BJ (cell line): ENCODE measurements at regions not wholly inside any gene's neighbourhood (a gene's known extent, or its start where the extent isn't known, plus 50 kb on each side); places are given as distances from the start of the nearest gene placed in this dataset.

Experiments used
- CTCF ChIA-PET: fragments of 350-600 bp; formaldehyde crosslinking; extraction: SDS; loops from one replicate; lab custom pipeline; 2021; ENCODE audit warnings: antibody characterized with exemption, inconsistent platforms; lab: Yijun Ruan, JAX
- POLR2A ChIA-PET: fragments of 300-600 bp; sonication (Branson Sonifier 250); formaldehyde crosslinking; extraction: SDS; loops from one replicate; lab custom pipeline; 2021; ENCODE audit warnings: antibody characterized with exemption; lab: Charles Lee
- DNase-seq: peaks from one replicate; pipeline ENCODE4 v3.0.0-alpha.2; 2011; ENCODE audit warnings: low read depth
- H3K27me3 ChIP-seq: 2 replicates; pipeline ENCODE4 v1.6.0; 2011; ENCODE audit warnings: low read length; ENCODE audit not compliant: control insufficient read depth, insufficient read depth
- H3K36me3 ChIP-seq: 2 replicates; pipeline ENCODE4 v1.5.1; 2011; ENCODE audit warnings: low read length; ENCODE audit not compliant: control insufficient read depth, insufficient read depth
- H3K4me3 ChIP-seq: 2 replicates; pipeline ENCODE4 v1.5.1; 2011; ENCODE audit warnings: low read depth, mild to moderate bottlenecking, control low read depth, low read length
- CTCF ChIP-seq: IDR thresholded peaks from 2 replicates; pipeline ENCODE4 v1.5.1; 2011; ENCODE audit warnings: low read depth, mild to moderate bottlenecking, control low read depth, inconsistent platforms, low read length, moderate library complexity; ENCODE audit not compliant: insufficient read depth

GRCh38 chr4:143089847-143090246, 94.9 kb upstream of the USP38 start:
- Histone ChIP-seq H3K27me3 (no peaks in the 10 kb centered on the region), H3K36me3 (no peaks in the 10 kb centered on the region), H3K4me3 (no peak overlapping the region)
- ChIA-PET POLR2A (no interaction called here), CTCF (no interaction called here)
- TF ChIP-seq CTCF, result no peak
- no peak for DNase-seq

GRCh38 chr4:143091862-143092261, 92.9 kb upstream of the USP38 start:
- ChIA-PET CTCF (no interaction called here), POLR2A (no interaction called here)
- Histone ChIP-seq H3K36me3 (no peaks in the 10 kb centered on the region), H3K27me3 (no peaks in the 10 kb centered on the region), H3K4me3 (no peak overlapping the region)
- no peak for TF ChIP-seq CTCF
- no peak for DNase-seq

GRCh38 chr4:143095447-143095846, 89.3 kb upstream of the USP38 start:
- POLR2A ChIA-PET, result no interaction called here
- Histone ChIP-seq H3K27me3 (no peaks in the 10 kb centered on the region), H3K36me3 (no peaks in the 10 kb centered on the region), H3K4me3 (no peak overlapping the region)
- CTCF ChIA-PET, result no interaction called here
- no peak for DNase-seq
- no peak for TF ChIP-seq CTCF

GRCh38 chr4:143097751-143098150, 87.0 kb upstream of the USP38 start:
- Histone ChIP-seq H3K27me3 (no peaks in the 10 kb centered on the region), H3K4me3 (no peak overlapping the region), H3K36me3 (no peaks in the 10 kb centered on the region)
- DNase-seq, result no peak
- CTCF ChIA-PET, result no interaction called here
- TF ChIP-seq CTCF, result no peak
- POLR2A ChIA-PET, result no interaction called here

- TF ChIP-seq CTCF, result no peak
- H3K4me3 ChIP-seq, result no peak overlapping the region
- ChIA-PET CTCF (no interaction called here), POLR2A (no interaction called here)
- H3K36me3 ChIP-seq, result no peaks in the 10 kb centered on the region
- no peaks in the 10 kb centered on the region for H3K27me3 ChIP-seq
- no peak for DNase-seq
Observed at GRCh38 chr4:143099693-143100092, 85.0 kb upstream of the USP38 start.
